Fibroblast of lung (primary cell): ENCODE measurements at regions not wholly inside any gene's neighbourhood (a gene's known extent, or its start where the extent isn't known, plus 50 kb on each side); places are given as distances from the start of the nearest gene placed in this dataset.

Experiments
- EZH2 ChIP-seq: IDR thresholded peaks from 2 replicates; pipeline ENCODE4 v1.5.1; 2012; ENCODE audit warnings: low read length, control low read depth, mild to moderate bottlenecking; ENCODE audit errors: missing control alignments
- TF ChIP-seq, protein P1 (sequence below), 2 donors: IDR thresholded peaks in 1 of 2; conservative IDR thresholded peaks in 1 of 2; 1 replicate in 1 of 2; 2 replicates in 1 of 2; pipeline ENCODE4 v1.5.1; 2011 to 2012; ENCODE audit warnings: low read length in 2 of 2, control low read depth in 1 of 2, inconsistent platforms in 1 of 2, low read depth in 1 of 2, mild to moderate bottlenecking in 1 of 2

DNA sequence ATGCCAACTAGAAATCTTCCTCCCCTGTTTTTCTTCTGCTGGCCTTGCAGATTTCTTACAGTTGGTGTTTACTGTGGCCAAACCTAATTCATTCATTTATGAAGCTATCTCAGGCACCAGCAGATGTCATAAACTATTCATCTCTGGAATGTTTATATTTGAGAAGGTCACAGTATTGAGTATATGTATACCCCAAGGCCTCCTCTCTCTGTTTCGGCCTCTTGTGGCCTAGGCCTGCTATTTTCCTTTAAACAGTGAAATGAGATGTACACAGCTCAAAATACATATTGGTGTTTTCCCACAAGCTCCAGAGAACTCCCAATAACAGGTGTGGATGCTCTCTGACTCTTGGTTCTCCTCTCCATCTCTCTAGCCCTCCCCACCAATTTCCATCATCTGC, 520.7 kb upstream of the CAMK1G start:
- TF ChIP-seq, protein P1, sequence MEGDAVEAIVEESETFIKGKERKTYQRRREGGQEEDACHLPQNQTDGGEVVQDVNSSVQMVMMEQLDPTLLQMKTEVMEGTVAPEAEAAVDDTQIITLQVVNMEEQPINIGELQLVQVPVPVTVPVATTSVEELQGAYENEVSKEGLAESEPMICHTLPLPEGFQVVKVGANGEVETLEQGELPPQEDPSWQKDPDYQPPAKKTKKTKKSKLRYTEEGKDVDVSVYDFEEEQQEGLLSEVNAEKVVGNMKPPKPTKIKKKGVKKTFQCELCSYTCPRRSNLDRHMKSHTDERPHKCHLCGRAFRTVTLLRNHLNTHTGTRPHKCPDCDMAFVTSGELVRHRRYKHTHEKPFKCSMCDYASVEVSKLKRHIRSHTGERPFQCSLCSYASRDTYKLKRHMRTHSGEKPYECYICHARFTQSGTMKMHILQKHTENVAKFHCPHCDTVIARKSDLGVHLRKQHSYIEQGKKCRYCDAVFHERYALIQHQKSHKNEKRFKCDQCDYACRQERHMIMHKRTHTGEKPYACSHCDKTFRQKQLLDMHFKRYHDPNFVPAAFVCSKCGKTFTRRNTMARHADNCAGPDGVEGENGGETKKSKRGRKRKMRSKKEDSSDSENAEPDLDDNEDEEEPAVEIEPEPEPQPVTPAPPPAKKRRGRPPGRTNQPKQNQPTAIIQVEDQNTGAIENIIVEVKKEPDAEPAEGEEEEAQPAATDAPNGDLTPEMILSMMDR (conservative IDR thresholded peaks at IDR 0.05 in 1 of 2, IDR thresholded peaks at IDR 0.05 in 1 of 2; ENCODE audit: low read depth in 1 of 2, low read length in 2 of 2) = no peak
- no peak for TF ChIP-seq EZH2
